ENCODE measurements at regions not wholly inside any gene's neighbourhood (a gene's known extent, or its start where the extent isn't known, plus 50 kb on each side); places are given as distances from the start of the nearest gene placed in this dataset.

DNA sequence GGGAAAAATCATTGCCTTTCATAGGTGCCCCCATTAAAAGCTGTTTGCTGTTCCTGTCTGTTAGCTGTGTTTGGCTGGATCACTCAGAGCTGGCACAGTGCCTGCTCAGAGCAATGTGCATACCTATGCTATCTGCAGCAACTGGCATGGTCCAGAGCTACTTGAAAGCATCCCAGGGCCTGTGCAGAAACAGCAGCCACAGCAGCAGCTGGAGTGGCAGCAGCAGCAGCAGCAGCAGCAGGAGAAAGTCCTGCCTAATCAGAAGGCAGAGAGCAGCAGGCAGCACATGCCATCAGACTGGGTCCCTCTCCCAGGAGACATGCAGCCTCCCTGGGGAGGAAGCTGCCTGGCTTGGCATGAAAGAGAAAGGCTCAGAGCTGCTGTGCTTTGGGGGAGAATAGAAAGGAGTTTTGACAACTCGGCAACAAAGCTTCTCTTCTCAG, 243.8 kb upstream of the WWC1 start:
- no peak for TF ChIP-seq POLR2A (IDR thresholded peaks at IDR 0.05; ENCODE audit: low read length)
- no peak for TF ChIP-seq GATA1 (IDR thresholded peaks at IDR 0.05; ENCODE audit: low read depth, low read length)
